ENCODE measurements at regions not wholly inside any gene's neighbourhood (a gene's known extent, or its start where the extent isn't known, plus 50 kb on each side); places are given as distances from the start of the nearest gene placed in this dataset.

- TF ChIP-seq CSDC2 (CRISPR knock-in tag; IDR thresholded peaks at IDR 0.05): no peak
- TF ChIP-seq ISL1 (CRISPR knock-in tag; IDR thresholded peaks at IDR 0.05): no peak
- no peak for TF ChIP-seq SNAI2 (CRISPR knock-in tag; IDR thresholded peaks at IDR 0.05)
- no peak for TF ChIP-seq POU6F1 (CRISPR knock-in tag; IDR thresholded peaks at IDR 0.05; ENCODE audit: borderline replicate concordance, low read depth)
- no peak for TF ChIP-seq ZFP30 (CRISPR knock-in tag; IDR thresholded peaks at IDR 0.05)
- TF ChIP-seq RARB (CRISPR knock-in tag; IDR thresholded peaks at IDR 0.05): no peak
- TF ChIP-seq ZNF8 (CRISPR knock-in tag; IDR thresholded peaks at IDR 0.05): no peak
- no peak for TF ChIP-seq TCF4 (CRISPR knock-in tag; IDR thresholded peaks at IDR 0.05; ENCODE audit: borderline replicate concordance)
- no peak for TF ChIP-seq CSRNP3 (CRISPR knock-in tag; IDR thresholded peaks at IDR 0.05)
- no peak for TF ChIP-seq ARNTL (CRISPR knock-in tag; IDR thresholded peaks at IDR 0.05; ENCODE audit: borderline replicate concordance, low read depth)
- no peak for TF ChIP-seq CREB5 (CRISPR knock-in tag; IDR thresholded peaks at IDR 0.05; ENCODE audit: low read depth)
- no peak for TF ChIP-seq OSR1 (CRISPR knock-in tag; IDR thresholded peaks at IDR 0.05)
- TF ChIP-seq ZFP3 (CRISPR knock-in tag; IDR thresholded peaks at IDR 0.05): no peak
- no peak for TF ChIP-seq BACH2 (CRISPR knock-in tag; IDR thresholded peaks at IDR 0.05; ENCODE audit: borderline replicate concordance)
- no peak for TF ChIP-seq ZC3H10 (CRISPR knock-in tag; IDR thresholded peaks at IDR 0.05)
- ATAC-seq: no peak
Measured at GRCh38 chr15:58293622-58294550, 137.9 kb upstream of the LIPC start.

- ATAC-seq: no peak
- TF ChIP-seq ISL1 (CRISPR knock-in tag; IDR thresholded peaks at IDR 0.05) (no peak), CREB5 (CRISPR knock-in tag; IDR thresholded peaks at IDR 0.05; ENCODE audit: low read depth) (no peak), ZNF8 (CRISPR knock-in tag; IDR thresholded peaks at IDR 0.05) (no peak), POU6F1 (CRISPR knock-in tag; IDR thresholded peaks at IDR 0.05; ENCODE audit: borderline replicate concordance, low read depth) (no peak), CSRNP3 (CRISPR knock-in tag; IDR thresholded peaks at IDR 0.05) (no peak), ZNF70 (CRISPR knock-in tag; IDR thresholded peaks at IDR 0.05) (no peak), RARB (CRISPR knock-in tag; IDR thresholded peaks at IDR 0.05) (no peak), GLIS3 (CRISPR knock-in tag; IDR thresholded peaks at IDR 0.05) (no peak), PATZ1 (CRISPR knock-in tag; IDR thresholded peaks at IDR 0.05; ENCODE audit: borderline replicate concordance) (no peak), TSHZ2 (CRISPR knock-in tag; IDR thresholded peaks at IDR 0.05) (no peak), TCF4 (CRISPR knock-in tag; IDR thresholded peaks at IDR 0.05; ENCODE audit: borderline replicate concordance) (no peak), TOX (CRISPR knock-in tag; IDR thresholded peaks at IDR 0.05; ENCODE audit: borderline replicate concordance) (no peak), CSDC2 (CRISPR knock-in tag; IDR thresholded peaks at IDR 0.05) (no peak)
Measured at GRCh38 chr15:58294681-58295254, 137.0 kb upstream of the LIPC start.
